Stromal cell of bone marrow (primary cell): ENCODE measurements at regions not wholly inside any gene's neighbourhood (a gene's known extent, or its start where the extent isn't known, plus 50 kb on each side); places are given as distances from the start of the nearest gene placed in this dataset.

Experiments
- DNase-seq: peaks from one replicate; pipeline ENCODE4 v3.0.0-alpha.2; 2012; ENCODE audit warnings: low read depth

DNA sequence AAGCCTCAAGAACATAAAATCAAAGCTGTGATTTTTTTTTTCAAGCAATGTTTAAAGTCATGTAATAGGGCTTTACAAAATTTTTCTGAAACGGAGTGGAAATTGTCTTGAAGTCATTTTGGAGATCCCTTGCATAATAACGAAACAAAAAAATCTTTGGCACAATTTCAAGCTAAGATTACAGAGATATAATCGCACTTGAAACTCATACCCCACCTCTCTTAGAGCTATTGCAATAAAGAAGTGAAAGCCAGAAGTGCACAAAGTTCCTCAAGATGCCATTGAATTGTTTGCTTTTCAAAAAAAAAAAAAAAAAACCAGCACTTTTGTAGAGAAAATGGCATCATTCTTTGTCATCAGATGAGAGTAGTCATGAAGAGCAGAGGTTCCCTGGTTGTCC lies 152.3 kb downstream of the PAX3 start:
- DNase-seq, result no peak

DNA sequence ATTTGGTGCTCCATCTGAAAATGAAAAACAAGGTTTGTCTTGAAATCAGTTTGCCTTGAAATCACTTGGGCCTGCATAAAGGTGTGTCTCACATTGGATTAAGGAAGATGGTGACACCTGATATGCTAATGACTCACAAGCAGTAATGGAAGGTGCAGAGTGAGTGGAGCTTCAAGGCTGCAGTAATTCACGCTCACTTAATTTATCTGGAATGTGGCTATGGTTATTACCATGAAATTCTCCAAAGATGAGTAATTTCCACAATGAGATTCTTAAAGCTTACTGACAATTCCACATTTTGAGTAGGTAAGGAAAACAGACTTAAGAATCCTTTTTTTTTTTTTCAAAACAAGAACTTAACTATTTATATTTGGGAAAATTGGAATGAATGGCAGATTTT lies 156.8 kb downstream of the PAX3 start:
- no peak for DNase-seq

DNA sequence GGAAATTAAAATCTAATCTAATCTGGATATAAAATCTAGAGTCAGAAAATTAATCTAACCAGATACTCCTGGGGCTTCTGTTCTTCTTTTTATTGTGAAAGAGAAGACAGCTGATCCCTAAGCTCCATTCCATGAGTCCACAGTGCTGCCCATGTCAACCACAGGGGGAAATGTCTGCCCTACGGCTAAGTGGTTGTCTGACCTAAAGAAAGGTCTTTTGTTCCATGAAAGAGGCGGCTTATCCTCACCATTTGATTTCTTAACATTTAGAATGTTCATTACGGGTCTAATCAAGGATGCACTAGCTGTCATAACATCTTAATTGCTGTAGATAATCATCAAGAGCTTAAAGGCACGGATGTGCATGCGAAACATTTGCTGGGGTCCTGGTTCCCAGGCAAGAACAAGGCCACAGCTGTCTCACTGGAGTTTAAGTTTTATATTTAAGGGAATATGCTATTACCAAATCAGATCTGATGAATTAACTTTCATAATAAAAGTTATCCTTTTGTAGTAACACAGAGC lies 162.6 kb downstream of the PAX3 start:
- no peak for DNase-seq

DNA sequence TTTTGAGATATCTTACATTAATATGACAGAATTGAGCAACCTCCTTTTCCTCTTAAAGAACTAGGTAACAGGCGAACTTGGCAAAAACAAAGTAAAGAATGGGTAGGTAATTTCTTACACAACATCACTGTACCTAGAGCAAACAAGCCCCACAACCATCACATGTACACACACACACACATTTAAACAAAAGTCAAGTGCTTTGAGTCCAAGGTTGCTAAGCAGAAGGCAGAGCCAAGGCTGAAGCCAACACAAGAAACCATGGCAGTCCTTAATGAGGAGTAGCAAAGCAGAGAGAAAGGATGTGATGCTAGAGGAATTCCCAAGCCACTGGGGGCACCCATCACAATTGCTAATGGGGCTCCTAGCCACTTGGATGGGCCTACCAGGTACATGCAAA lies 164.1 kb downstream of the PAX3 start:
- DNase-seq, result no peak

DNA sequence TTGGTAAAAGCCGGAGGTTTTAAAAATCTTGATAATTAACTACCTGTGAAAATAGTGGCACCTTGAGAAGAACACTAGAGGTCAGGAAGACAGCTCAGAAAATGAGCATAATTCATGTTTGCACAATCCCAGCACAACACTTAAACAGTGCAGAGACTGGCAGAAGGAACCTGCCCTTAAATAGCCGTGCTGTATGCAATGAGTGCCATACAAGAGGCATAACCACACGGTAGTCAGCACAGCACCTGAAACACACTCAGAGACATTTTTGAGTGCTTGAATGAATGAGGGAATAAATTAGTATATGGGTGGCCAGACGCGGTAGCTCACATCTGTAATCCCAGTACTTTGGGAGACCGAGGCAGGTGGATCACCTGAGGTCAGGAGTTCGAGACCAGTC lies 164.9 kb downstream of the PAX3 start:
- no peak for DNase-seq

DNA sequence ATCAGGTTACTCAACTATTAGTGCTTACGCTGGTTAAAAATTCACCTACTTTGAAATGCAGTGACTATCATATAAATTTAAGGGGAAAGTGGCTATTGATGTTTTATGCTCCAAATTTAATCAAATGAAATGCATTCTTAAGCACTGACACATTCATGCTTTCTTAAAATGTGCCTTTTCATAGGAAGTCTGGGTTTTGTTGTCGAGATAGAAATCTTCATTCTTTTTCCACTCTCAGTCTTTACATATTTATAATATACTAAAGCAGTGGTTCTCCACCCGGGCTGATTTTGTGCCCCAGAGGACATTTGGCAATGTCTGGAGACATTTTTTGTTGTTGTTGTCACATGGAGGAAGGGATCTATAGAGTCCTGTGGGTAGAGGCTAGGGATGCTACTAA lies 167.9 kb downstream of the PAX3 start:
- DNase-seq, result no peak

DNA sequence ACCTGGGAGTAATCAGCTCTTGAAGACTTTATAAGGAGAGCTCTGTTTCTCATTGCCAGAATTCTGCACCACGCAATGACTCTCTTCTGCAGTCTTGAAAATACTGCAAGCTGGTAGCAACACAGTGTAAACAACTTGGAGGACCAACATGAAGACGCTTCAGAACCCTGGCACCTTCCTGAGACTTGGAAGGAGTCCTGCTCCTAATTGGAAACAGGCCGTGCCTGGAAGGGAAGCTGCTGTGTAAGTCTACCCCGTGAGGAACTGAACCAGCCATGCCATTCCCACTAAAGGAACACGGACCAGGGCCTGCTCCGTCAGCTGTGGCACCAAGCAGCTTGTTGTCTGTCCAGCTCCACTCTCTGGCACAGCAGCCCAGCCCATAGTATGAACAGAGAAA lies 171.1 kb downstream of the PAX3 start:
- no peak for DNase-seq

DNA sequence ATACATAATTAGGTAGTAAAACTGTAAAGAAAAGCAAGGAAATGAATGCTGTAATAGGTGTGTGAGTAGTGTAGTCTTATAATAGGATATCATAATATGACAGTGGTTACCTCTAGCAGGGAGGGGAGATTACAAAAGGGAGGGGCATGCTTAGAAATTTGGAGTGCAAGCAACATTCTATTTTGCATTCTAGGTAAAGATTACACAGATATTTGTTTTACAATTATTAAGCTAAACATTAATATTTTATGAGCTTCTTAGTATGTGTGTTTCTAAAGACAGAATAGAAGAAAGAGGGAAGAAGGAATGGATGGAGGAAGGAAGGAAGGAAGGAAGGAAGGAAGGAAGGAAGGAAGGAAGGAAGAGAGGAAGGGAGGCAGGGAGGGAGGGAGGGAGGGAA lies 177.9 kb downstream of the PAX3 start:
- DNase-seq, result no peak

DNA sequence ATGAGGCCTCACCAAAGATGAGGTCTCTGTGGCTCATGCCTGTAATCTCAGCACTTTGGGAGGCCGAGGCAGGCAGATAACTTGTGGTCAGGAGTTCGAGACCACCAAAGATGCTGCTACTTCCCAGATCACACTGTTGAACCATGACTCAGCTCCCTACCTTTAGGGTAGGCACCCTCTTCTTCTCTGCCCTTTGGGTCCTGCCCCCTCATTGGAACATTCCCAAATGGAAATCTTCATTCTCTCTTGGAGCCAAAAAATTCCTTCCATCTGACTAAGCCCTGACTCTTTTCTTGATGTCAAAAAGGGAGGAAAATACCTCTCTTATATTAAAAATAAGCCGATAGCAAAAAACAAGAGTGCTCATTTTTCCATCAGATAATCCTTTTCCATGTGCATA lies 183.5 kb downstream of the PAX3 start:
- DNase-seq, result no peak

DNA sequence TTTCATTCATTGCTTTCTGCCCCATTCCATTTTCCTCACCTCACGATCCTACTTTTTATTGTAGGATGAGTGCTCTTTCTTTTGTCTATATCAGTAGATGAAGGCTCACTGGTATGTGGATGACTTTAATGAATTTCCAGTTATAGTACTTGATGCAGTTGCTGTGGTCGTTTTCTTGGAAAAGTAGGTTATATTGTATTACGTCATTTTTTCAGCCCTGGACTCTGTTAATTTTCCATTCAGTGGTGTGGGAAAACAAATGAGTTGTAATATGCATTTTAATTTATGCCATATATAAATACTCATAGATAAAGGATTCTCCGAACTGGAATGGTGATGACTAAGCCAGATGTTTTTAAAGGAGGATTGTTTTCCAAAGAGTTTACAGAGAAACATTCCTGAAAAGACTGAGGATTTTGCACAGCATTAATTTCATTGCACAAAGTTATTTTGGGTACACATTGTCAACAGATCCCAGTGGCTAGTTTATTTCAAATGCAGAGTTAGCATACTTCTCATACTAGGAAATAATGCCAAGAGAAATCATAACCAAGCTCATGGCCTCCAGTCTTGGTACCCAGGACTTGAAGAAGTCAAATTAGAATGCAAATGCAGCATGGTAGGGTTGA lies 189.7 kb downstream of the PAX3 start:
- no peak for DNase-seq

DNA sequence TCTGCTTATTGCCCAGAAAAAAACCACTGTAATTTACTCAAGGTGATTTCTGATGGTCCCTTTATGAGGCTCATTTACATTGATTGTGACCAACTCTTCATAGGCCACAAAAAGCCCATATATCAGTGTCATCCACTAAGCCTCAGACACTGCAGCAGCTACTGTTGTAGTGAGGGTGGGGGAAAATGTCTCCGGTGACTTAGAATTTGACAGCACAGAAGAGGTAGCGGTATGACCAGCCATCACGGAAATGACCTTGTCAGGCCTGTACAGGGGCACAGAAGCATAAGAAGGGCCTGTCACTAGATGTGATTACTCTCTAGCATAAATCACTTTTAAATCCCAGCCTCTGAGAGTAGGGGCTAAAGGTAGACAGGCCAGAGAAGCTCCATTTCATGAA lies 190.3 kb downstream of the PAX3 start:
- no peak for DNase-seq

DNA sequence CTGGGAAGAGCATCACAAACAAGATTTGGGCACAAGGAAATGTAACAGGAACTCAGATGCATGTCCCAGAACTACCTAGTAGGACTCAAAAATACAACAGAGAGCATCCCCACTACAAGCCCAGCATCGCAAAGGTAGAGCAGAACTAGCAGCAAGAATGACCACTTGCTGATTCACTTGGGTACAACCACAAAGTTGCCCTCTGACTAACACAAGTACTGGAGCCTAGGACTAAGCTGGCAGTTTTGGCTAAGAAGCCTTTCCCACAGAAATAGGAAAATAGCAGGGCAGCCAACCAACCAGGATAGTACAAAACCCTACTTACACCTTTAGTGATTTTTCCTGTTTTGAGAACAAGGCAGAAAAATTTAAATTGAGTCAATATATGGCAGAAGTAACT lies 193.8 kb downstream of the PAX3 start:
- DNase-seq, result no peak

DNA sequence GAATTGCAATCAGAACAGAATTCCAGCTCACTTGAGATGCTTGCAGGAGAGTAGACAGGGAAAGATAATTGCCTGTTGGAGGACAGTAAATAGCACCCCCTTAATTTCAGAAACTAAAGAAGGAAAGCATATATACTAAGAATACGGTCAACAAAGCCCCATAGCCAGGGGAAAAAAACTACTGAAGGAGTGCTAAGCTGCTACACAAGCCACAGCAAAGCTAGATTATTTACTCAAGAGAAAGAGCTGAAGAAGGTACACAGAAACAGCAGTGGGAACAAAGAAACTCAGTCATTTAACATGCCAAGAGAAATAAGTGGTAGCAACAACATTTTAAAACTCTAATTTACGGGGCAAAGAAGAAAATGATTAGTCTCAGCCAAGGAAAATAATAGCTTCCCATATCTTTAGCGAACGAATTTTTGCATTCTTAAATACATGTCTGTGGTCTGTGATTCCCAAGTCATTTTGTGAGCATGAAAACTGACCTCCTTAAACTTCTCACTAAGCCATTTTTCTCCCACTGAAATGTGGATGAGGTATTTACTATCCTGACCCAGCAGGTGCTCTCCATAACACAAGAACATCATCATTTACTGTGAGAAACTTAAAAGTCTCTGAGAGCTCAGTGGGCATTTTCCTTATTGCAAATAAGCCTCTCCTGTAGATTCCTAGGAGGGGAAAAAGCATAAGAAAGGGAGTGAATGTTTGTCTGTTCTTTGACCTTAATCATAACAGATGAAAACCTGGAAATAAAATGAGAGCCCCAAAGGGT lies 196.0 kb downstream of the PAX3 start:
- DNase-seq, result no peak

DNA sequence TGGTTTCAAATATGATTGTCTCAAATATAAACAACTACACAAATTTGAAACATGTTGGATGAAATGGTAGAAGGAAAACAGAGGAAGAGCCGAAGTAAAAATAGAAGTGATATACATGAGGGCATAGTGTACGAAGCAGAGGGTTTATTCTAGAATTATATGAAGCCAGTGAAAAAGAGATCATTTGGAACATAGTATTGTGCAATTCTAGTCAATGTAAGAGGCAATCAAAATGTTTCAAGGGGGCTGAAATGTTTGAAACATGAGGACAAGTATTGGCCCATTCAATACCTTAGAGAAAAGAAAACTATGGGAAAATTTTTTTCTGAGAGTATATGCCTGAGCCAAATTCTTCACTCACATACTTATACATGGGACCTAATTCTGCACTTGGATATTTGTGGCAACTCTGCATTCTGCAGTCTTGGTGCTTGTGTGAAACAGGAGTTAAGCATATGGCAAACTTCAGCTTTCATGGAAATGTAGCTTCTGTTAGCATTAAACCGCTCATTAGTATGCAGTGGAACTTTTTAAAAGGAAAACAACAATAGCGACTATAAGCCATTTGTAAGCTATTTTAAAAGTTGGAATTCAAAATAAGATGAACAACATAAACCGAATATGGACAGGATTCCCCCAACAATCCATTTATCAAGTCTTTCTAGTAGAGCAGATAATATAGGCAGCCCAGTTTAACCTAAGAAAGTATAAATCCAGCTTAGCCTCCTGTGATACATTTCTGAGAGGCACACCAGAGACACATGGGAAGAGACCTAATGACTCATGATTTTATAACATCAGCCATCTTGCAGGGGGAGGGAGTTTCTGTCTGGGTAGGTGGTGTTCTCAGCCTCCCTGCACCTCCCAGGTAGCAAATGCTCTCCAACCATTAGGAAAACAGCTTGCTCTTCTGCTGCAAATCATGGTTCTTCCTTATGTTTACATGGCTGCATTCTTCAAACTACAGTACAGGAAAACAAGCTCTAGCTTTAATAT lies 197.8 kb downstream of the PAX3 start:
- no peak for DNase-seq

DNA sequence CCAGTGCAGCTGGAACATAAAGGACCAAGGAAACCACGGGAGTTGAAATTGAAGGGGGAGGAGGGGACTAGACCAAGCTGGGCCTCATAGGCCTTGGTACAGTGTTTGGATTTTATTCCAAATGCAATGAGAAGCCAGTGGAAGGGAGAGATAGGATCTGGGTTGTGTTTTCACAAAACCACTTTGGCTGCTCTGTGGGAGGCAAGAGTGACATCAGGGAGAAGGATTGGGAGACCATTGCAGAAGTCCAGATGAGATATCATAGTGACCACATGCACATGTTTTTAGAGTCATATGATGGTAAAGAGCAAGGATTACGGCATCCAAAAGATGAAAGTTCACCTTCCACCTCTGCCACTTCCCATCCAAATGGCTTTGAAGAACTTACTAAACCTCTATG lies 210.2 kb downstream of the PAX3 start:
- DNase-seq, result no peak

DNA sequence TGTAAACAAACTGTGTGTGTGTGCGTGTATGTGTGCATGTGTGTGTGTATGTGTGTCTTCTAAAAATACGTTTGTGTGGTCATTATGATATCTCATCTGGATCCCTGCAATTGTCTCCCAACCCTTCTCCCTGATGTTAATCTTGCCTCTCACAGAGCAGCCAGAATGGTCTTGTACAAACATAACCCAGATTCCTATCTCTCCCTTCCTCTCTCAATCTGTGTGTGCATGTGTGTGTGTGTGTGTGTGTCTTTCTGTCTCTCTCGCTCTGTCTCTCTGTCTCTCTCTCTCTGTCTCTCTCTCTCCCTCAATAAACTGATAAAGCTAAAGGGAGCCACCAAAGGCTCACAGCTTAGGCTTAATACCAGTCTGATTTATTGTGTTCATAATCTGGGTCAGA lies 210.8 kb downstream of the PAX3 start:
- DNase-seq, result no peak

DNA sequence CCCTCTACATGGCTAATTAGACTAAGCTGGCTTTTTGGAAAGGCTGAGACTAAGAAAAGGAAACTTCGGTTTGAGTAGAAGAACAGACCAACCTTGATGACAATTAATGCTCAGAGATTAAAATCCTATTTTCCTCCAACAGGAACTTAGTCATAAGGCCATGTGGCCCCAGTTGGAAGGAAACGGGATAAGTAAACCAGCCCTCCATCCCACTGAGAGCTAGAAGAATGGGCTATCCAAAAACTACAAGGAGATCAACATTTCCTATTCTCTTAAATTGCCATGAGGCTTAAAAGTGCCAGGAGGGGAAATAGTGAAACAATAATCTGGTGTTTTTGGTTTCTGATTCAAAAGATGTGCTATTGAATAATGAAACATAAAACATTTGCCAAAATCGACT lies 216.6 kb downstream of the PAX3 start:
- no peak for DNase-seq

DNA sequence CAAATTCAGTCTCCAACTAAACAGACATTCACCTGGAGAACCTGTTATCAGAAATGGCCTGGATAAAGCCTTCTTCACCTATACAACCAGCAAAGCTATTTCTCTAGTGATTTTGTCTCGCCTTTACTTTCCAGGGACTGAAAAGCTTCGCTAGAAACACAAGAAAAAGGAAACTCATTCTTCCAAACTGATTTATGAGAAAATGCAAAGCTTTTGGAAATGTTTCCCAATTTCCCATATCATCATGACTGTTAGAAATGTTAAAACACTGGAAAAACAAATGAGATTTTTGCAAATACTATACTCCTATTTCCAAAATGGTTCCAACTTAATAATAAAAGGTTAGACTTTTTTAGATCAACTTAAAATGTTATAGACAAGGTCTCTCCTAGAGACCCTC lies 218.7 kb downstream of the PAX3 start:
- DNase-seq, result no peak

DNA sequence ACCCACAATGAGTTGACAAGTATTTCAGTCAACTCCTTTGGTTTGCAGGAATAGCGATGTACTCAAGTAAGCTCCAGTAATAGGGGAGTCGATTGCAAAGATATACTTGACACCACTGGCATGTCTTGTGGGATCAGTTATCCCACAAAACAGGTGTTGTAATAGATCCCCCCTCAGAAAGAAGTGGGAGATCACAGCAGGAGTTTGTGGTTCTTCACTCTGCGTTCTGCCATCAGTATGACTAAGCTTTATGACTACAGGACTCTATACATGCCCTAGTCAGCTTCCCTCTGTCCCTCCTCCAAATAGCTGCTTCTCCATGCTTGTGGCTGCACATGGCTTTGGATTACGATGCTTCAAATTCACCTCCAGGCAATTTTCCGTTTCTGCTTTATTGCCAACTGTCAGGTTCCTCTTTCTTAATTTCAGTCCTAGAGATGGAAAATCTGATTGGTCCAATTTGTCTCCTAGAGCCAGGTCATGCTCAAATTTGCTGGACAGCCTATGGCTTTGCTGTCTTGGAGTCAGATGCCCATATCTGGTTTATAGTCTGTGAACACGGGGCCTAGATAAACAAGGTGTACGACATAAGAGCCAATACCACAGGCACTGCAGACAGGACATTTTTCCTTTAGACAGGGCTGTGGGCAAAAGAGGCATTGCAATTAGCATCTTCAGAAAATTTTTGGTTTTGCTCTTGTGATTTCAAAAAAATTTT lies 221.7 kb downstream of the PAX3 start:
- no peak for DNase-seq

DNA sequence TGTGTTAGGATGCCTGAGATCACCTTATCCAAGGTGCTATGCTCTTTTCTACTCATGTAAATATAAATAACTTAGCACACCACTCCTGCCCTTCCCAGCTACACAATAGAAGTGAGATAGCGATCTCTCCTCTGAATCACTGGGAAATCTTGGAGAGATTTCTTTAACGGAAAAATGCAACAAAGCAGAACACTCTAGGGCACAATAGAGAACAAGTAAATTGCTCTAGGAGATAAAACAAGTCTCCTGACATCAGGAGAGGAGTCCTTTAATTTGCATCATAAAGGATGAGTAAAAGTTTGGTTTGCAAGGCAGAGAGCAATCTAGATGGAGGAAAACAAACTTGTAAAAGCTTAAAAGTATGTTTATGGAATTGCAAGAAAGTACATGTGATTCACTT lies 224.1 kb downstream of the PAX3 start:
- no peak for DNase-seq

DNA sequence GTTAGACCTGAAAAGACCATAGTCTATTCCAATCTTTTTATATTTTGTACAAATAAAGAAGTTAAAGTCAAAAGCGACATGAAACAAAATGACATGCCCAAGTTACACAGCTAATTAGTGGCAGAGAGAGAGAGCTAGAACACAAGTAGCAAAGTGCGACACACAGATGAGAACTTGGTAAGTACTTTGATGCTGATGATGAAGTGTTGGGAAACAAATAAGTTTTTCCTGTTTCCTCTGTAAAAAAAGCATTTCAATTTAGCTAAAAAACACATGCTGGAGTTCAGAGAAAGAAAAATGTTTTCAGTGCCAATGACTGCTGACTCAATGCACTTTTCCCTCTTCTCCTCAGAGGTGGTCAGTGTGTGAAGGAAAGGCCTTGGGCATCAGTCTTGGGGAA lies 226.9 kb downstream of the PAX3 start:
- DNase-seq, result no peak

DNA sequence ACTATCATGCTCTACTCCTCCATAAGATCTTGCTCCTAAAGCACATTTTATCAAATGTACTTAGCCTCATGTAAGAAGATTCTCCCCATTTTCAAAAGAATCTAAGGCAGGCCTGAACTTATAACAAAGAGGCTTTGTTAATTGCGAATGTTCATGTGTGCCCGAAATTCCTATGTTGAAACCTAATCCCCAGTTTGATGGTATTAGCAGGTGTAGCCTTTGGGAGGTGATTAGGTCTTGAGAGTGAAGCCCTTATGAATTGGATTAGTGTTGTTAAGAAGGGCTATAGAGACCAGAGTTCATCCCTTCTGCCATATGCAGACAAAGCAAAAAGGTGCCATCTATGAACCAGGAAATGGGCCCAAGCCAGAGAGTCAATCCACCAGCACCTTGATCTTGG lies 234.5 kb downstream of the PAX3 start:
- DNase-seq, result no peak
